GM13976 (cell line): ENCODE measurements at regions not wholly inside any gene's neighbourhood (a gene's known extent, or its start where the extent isn't known, plus 50 kb on each side); places are given as distances from the start of the nearest gene placed in this dataset.

Experiments
- DNase-seq: peaks from one replicate; pipeline ENCODE4 v3.0.0; 2012; ENCODE audit warnings: low spot score
- in situ Hi-C: fragments of 300-500 bp; cut with MboI; formaldehyde crosslinking; loops from one replicate; pipeline ENCODE4 v1.12.0; 2022; ENCODE audit warnings: low sequenced_read_pairs, mixed read lengths, inconsistent platforms; ENCODE audit not compliant: unreplicated experiment
- TF ChIP-seq, protein P1 (sequence below): IDR thresholded peaks from 2 replicates; pipeline ENCODE4 v1.5.1; 2012; ENCODE audit warnings: borderline replicate concordance, mild to moderate bottlenecking; ENCODE audit not compliant: insufficient read depth; ENCODE audit errors: extremely low read depth, missing control alignments, control extremely low read depth

DNA sequence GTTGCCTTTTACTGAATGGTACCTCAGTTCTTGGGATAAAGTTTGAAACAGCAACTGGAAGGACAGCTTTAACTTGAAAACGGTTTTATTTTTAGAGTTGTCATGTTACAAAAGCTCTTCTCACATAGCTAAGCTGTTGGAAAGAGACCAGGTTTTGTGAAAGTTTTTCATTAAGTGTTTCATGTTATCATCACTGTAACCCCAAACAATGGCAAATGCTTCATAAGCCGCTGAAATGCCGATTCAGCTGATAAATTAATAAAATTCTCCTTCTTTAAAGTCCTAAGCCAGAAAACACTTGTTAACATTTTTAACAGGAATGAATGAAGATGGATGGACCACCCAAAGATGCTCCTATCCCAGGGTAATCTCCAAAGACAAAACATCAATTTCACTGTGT lies 76.1 kb upstream of the IRF2 start:
- DNase-seq = no peak
- in situ Hi-C loops = no loop called here
- TF ChIP-seq, protein P1, sequence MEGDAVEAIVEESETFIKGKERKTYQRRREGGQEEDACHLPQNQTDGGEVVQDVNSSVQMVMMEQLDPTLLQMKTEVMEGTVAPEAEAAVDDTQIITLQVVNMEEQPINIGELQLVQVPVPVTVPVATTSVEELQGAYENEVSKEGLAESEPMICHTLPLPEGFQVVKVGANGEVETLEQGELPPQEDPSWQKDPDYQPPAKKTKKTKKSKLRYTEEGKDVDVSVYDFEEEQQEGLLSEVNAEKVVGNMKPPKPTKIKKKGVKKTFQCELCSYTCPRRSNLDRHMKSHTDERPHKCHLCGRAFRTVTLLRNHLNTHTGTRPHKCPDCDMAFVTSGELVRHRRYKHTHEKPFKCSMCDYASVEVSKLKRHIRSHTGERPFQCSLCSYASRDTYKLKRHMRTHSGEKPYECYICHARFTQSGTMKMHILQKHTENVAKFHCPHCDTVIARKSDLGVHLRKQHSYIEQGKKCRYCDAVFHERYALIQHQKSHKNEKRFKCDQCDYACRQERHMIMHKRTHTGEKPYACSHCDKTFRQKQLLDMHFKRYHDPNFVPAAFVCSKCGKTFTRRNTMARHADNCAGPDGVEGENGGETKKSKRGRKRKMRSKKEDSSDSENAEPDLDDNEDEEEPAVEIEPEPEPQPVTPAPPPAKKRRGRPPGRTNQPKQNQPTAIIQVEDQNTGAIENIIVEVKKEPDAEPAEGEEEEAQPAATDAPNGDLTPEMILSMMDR = no peak

DNA sequence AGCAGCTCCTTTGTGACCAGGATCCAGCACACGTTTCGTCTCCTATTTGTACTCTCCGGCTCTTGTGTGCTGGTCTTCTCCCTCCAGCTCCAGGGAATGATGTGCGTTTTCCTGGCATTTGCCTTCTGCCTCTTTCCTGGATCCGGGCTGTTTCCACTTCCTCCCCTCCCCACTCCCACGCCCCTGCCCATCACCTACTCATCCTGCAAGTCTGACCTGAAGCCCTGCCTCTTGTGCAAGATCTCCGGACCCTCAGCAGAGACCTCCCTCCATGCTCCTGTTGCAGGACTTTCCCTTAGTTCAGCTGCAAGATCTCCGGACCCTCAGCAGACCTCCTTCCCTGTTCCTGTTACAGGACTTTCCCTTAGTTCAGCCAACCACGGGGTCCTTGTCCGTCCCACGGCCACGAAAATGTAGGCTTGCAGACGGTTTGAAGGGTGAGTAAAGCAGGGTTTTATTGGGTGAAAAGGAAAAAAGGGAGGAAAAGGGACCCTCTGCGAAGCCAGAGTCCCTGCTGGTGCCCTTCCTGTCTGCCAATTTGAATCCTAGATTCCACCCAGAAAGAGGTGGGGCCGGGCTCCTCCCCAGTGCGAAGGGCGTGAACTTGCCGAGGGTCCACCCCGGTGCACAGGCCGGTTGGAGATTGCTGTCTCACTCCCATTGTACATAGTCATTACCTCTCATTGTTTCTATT lies 74.4 kb upstream of the IRF2 start:
- in situ Hi-C loops = loop anchor here (25.0 kb wide), 1 partner anchor 136 kb away; no protein-coding TSS in a partner anchor
- TF ChIP-seq, protein P1 = no peak
- DNase-seq = no peak

DNA sequence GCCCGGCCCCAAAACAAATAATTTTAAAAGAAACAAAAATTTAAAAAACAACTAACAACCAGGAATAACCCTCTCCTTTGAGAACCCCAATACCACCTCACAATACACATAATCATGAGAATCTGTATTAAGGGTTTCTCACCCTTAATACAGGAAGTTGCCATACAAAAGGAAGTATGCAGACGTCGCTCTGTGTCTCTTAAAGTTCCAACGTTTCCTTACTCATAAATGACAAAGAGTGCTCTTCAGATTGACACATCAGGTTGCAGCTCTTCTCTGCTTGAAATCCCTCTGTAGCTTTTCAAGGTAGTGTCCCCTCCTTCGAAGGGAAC lies 73.9 kb upstream of the IRF2 start:
- TF ChIP-seq, protein P1 = no peak
- DNase-seq = no peak
- in situ Hi-C loops = loop anchor here (25.0 kb wide), 1 partner anchor 136 kb away; no protein-coding TSS in a partner anchor

DNA sequence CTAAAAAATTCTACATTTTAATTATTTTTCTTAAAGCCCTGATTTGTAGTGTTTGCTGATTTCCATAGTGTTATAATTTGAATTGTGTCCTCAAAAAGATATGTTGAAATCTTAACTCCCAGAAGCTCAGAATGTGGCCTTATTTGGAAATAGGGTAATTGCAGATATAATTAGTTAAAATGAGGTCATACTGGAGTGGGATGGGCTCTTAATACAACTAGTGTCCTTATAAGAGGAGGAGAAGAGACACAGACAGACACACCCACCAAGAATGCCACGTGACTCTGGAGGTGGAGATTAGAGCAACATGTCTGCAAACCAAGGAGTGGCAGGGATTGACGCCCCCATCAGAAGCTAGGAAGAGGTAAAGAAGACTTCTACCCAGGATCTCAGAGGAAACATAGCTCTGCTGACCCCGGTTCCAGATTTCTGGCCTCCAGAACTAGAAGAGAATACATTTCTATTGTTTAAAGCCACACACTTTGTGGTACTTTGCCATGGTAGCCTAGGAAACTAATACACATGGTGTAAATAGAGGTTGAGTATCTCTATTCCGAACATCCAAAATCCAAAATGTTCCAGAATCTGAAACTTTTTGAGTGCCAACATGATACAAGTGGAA lies 70.5 kb upstream of the IRF2 start:
- TF ChIP-seq, protein P1 = no peak
- in situ Hi-C loops = loop anchor here (25.0 kb wide), 1 partner anchor 133 kb away; no protein-coding TSS in a partner anchor
- DNase-seq = no peak

DNA sequence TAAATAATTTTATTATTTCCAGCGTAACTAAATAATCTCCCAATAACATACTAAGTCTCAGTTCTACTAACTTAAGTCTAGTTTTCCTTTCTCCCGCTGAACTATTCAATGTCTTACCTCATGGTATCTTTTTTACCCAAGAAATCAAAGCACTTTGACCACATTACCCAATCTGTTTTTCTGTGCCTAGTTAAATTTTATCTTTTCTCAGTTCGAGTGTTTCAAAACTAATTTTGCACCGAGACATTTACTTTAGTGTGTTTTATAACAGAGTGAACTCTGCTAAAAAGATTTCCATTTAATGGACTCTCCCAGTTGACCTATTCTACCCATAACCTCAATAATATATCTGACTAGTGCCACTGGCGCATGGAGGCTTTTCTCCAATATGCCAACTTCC lies 67.6 kb upstream of the IRF2 start:
- in situ Hi-C loops = loop anchor here (25.0 kb wide), 1 partner anchor 130 kb away; no protein-coding TSS in a partner anchor
- DNase-seq = no peak
- TF ChIP-seq, protein P1 = no peak

DNA sequence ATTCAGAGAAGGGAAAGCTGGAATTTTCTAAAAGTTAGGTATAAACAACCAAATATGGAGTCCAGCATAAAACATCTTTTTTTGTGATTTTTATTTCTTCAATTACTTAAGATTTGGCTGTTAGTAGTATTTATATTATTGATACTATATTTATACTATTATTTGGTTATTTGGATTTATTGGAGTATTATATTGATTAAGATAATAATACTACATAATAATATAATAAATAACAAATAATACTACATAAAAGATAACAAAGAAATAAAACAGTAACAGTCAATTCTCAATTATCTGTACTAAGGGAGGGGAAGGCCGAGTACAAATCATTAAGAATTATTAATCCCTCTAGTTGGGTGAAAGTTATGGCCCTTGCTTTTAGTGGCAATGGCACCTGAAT lies 66.0 kb upstream of the IRF2 start:
- TF ChIP-seq, protein P1 = no peak
- in situ Hi-C loops = loop anchor here (25.0 kb wide), 1 partner anchor 128 kb away; no protein-coding TSS in a partner anchor
- DNase-seq = no peak
